ENCODE measurements at regions not wholly inside any gene's neighbourhood (a gene's known extent, or its start where the extent isn't known, plus 50 kb on each side); places are given as distances from the start of the nearest gene placed in this dataset.

- WGBS, 3 donors, result 69 to 78% (median 72%) methylated on average over 6 of the region's 6 CpGs
- H3K27me3 ChIP-seq (ENCODE audit: control insufficient read depth in 3 of 3, insufficient read depth in 3 of 3, low read length in 3 of 3), result no peaks in the 10 kb centered on the region
Measured at GRCh38 chr12:111225307-111225706, 143.6 kb downstream of the PHETA1 start.

DNA sequence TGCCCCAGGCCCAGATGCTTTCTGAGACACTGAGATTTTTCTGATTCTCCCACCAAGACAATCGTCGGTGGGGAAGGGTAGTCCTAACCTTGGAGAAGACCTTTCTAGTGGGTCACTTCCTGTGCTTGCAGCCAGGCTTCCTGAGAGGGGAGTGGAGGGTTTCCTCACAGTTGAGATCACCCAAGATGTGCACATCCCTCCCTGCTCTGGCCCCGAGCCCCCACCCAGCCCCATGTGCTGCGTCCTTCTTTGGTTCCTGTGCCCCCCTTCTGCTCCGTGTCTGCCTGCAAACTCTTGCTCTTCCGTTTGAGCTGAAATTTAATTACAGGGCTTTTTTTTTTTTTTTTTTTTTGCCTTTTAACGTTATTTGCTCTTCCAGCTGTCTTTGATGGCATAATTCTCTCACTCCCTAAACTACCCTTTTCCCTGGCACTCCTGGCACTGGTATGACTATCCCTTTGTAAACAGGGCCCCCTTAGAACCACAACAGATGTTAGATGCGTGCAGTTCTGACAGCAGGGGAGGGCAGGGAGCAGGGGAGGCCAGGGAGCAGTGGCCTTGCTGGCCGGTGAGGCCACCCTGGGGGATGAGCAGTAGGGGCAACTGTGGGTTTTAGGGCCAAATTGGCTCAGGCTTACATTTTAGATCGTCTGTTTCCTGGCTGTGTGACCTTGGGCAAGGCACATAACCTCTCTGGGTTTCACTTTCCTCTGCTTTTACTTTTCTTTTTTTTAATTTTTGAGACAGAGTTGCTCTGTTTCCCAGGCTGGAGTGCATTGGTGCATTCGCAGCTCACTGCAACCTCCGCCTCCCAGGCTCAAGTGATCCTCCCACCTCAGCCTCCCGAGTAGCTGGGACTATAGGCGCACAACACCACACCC lies 144.5 kb downstream of the PHETA1 start:
- H3K4me3 ChIP-seq (ENCODE audit: low read depth in 1 of 3, low read length in 3 of 3), result no peak overlapping the region
- FAIRE-seq (no peak), DNase-seq (no peak)
- H3K9me3 ChIP-seq (ENCODE audit: control insufficient read depth in 2 of 2, insufficient read depth in 1 of 2, low read depth in 1 of 2, low read length in 1 of 2), result no peaks in the 10 kb centered on the region
- WGBS, 3 donors, result 38 to 50% (median 42%) methylated on average over 14 of the region's 14 CpGs
- no peaks in the 10 kb centered on the region for H3K27me3 ChIP-seq (ENCODE audit: control insufficient read depth in 3 of 3, insufficient read depth in 3 of 3, low read length in 3 of 3)
- H3K36me3 ChIP-seq (ENCODE audit: control insufficient read depth in 3 of 3, insufficient read depth in 2 of 3, low read depth in 1 of 3, low read length in 3 of 3), result no peaks in the 10 kb centered on the region
- H3K4me1 ChIP-seq (ENCODE audit: control insufficient read depth in 3 of 3, insufficient read depth in 2 of 3, low read depth in 1 of 3, low read length in 2 of 3), result no peaks in the 10 kb centered on the region
- H3K27ac ChIP-seq (ENCODE audit: low read depth in 1 of 3, low read length in 2 of 3), result no peak overlapping the region

More at GRCh38 chr12:111225307-111225706, 143.6 kb downstream of the PHETA1 start:
- Histone ChIP-seq H3K4me3 (ENCODE audit: low read depth in 1 of 3, low read length in 3 of 3) (no peak overlapping the region), H3K4me1 (ENCODE audit: control insufficient read depth in 3 of 3, insufficient read depth in 2 of 3, low read depth in 1 of 3, low read length in 2 of 3) (no peaks in the 10 kb centered on the region), H3K9me3 (ENCODE audit: control insufficient read depth in 2 of 2, insufficient read depth in 1 of 2, low read depth in 1 of 2, low read length in 1 of 2) (no peaks in the 10 kb centered on the region), H3K27ac (ENCODE audit: low read depth in 1 of 3, low read length in 2 of 3) (no peak overlapping the region), H3K36me3 (ENCODE audit: control insufficient read depth in 3 of 3, insufficient read depth in 2 of 3, low read depth in 1 of 3, low read length in 3 of 3) (no peaks in the 10 kb centered on the region)
- DNase-seq (no peak), FAIRE-seq (no peak)

DNA sequence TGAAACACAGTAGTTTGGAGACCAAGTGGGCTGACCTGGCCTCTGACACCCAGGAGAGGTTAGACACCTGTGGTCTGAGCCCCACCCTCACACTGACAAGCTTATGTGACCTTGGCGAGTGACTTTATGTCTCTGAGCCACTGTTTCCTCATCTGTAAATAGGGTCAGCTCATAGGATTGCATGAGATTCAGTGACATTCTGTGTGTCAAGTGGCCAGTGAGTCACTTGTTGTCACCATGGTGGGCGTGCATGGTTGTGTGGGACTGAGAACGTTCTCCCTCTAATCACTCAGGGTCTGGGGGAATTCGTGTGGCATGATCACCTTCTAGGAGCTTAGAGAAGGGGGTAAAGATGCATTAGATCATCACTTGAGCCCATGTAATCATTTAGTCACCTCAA lies 146.4 kb downstream of the PHETA1 start:
- no peak for DNase-seq
- no peaks in the 10 kb centered on the region for H3K9me3 ChIP-seq (ENCODE audit: control insufficient read depth in 2 of 2, insufficient read depth in 1 of 2, low read depth in 1 of 2, low read length in 1 of 2)
- no peak overlapping the region for H3K4me3 ChIP-seq (ENCODE audit: low read depth in 1 of 3, low read length in 3 of 3)
- WGBS, 3 donors, result 56 to 70% (median 61%) methylated on average over 4 of the region's 4 CpGs
- FAIRE-seq, result no peak
- H3K4me1 ChIP-seq (ENCODE audit: control insufficient read depth in 3 of 3, insufficient read depth in 2 of 3, low read depth in 1 of 3, low read length in 2 of 3), result no peaks in the 10 kb centered on the region
- H3K27ac ChIP-seq (ENCODE audit: low read depth in 1 of 3, low read length in 2 of 3), result no peak overlapping the region
- no peaks in the 10 kb centered on the region for H3K36me3 ChIP-seq (ENCODE audit: control insufficient read depth in 3 of 3, insufficient read depth in 2 of 3, low read depth in 1 of 3, low read length in 3 of 3)
- no peaks in the 10 kb centered on the region for H3K27me3 ChIP-seq (ENCODE audit: control insufficient read depth in 3 of 3, insufficient read depth in 3 of 3, low read length in 3 of 3)

DNA sequence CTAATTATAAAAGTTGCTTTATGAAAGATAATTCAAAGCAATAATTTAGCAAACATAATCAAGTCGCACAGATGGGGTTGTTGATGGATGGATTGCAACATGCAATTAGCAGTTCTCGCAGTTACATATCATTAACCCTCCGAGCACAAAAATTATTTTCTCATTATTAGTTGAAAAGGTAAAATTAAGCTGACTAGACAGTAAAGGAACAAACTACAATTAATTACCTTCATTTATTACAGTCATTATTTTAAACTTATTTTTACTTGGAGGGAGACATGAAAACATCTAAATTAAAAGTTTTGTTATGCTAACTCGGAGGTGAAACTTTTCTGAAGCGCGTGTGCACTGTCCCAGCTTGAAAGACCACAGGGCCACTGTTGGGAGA lies 146.9 kb downstream of the PHETA1 start:
- Histone ChIP-seq H3K27me3 (ENCODE audit: control insufficient read depth in 3 of 3, insufficient read depth in 3 of 3, low read length in 3 of 3) (no peaks in the 10 kb centered on the region), H3K4me3 (ENCODE audit: low read depth in 1 of 3, low read length in 3 of 3) (no peak overlapping the region), H3K9me3 (ENCODE audit: control insufficient read depth in 2 of 2, insufficient read depth in 1 of 2, low read depth in 1 of 2, low read length in 1 of 2) (no peaks in the 10 kb centered on the region), H3K27ac (ENCODE audit: low read depth in 1 of 3, low read length in 2 of 3) (no peak overlapping the region), H3K36me3 (ENCODE audit: control insufficient read depth in 3 of 3, insufficient read depth in 2 of 3, low read depth in 1 of 3, low read length in 3 of 3) (no peaks in the 10 kb centered on the region), H3K4me1 (ENCODE audit: control insufficient read depth in 3 of 3, insufficient read depth in 2 of 3, low read depth in 1 of 3, low read length in 2 of 3) (no peaks in the 10 kb centered on the region)
- WGBS, 3 donors, result 72 to 76% (median 73%) methylated on average over 6 of the region's 6 CpGs
- FAIRE-seq (no peak), DNase-seq (no peak)

DNA sequence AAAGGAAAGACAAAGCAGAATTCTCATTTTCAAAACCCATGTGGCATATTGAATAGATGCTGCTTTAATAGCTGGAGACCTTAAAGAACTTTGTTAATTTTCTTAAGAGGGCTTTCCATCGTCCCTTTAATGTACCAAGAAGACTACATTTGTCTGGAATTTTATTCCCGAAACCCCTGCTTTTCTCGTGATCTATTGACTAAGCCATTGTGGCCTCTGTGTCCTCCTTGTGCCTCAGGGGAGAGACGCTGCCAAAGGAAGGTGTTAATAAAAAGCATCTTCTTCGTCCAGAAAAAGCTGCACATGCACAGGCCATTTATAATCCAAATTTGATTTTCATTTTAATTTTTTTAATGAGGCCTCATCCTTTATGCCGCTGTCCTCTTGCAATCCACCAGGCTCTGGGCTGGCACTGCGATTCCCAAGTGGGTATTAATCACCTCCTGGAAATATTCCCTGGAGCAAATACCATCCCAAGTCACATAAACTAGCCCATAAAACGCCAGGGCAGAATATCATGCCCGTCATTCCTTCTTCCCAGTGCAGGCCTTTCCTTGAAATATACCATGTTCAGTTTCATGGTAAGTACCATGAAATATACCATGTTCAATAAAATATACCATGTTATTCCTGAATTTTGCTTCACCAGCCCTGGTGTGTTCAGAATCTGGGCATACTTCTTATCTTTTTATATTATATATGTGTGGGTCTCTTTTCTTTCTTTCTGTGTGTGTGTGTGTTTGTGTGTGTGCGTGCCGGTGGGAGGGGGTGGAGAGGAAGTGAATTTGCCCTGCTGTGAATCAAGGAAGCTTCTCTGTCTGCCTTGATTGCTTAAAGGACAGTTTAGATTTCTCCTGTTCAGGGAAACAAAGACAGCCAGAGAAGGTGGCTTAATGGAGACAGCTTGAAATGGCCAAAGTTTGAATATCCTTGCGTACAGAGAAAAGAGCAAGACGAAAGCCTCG lies 147.6 kb downstream of the PHETA1 start:
- WGBS, 3 donors, result 71 to 82% (median 78%) methylated on average over 14 of the region's 14 CpGs

DNA sequence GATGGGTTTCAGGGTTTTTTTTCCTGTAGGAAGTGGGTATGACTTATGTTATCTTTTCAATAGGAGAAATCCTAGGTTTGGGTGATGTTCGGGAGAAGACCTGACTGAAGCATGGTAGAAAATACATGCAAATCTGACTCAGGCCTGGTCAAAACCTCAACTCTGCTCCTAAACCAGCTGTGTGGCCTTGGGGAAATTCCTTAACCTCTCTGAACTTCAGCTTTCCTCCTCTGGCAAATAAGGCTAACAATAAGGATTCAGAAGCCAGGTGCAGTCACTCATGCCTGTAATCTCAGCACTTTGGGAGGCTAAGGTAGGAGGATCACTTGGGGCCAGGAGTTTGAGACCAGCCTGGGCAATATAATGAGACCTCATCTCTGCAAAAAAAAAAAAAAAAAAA lies 148.5 kb downstream of the PHETA1 start:
- FAIRE-seq, result no peak
- Histone ChIP-seq H3K27me3 (ENCODE audit: control insufficient read depth in 3 of 3, insufficient read depth in 3 of 3, low read length in 3 of 3) (peaks cover 0 to 3% (median 0%) of the 10 kb centered on the region in 3 donors), H3K4me1 (ENCODE audit: control insufficient read depth in 3 of 3, insufficient read depth in 2 of 3, low read depth in 1 of 3, low read length in 2 of 3) (no peaks in the 10 kb centered on the region), H3K36me3 (ENCODE audit: control insufficient read depth in 3 of 3, insufficient read depth in 2 of 3, low read depth in 1 of 3, low read length in 3 of 3) (no peaks in the 10 kb centered on the region), H3K9me3 (ENCODE audit: control insufficient read depth in 2 of 2, insufficient read depth in 1 of 2, low read depth in 1 of 2, low read length in 1 of 2) (no peaks in the 10 kb centered on the region), H3K27ac (ENCODE audit: low read depth in 1 of 3, low read length in 2 of 3) (no peak overlapping the region), H3K4me3 (ENCODE audit: low read depth in 1 of 3, low read length in 3 of 3) (no peak overlapping the region)
- no peak for DNase-seq
- WGBS, 3 donors, result 81 to 90% (median 86%) methylated on average over 1 of the region's 1 CpG

More for the DNA sequence above, 147.6 kb downstream of the PHETA1 start:
- Histone ChIP-seq H3K27ac (ENCODE audit: low read depth in 1 of 3, low read length in 2 of 3) (no peak overlapping the region), H3K4me1 (ENCODE audit: control insufficient read depth in 3 of 3, insufficient read depth in 2 of 3, low read depth in 1 of 3, low read length in 2 of 3) (no peaks in the 10 kb centered on the region), H3K36me3 (ENCODE audit: control insufficient read depth in 3 of 3, insufficient read depth in 2 of 3, low read depth in 1 of 3, low read length in 3 of 3) (no peaks in the 10 kb centered on the region), H3K4me3 (ENCODE audit: low read depth in 1 of 3, low read length in 3 of 3) (no peak overlapping the region), H3K27me3 (ENCODE audit: control insufficient read depth in 3 of 3, insufficient read depth in 3 of 3, low read length in 3 of 3) (no peaks in the 10 kb centered on the region), H3K9me3 (ENCODE audit: control insufficient read depth in 2 of 2, insufficient read depth in 1 of 2, low read depth in 1 of 2, low read length in 1 of 2) (no peaks in the 10 kb centered on the region)
- FAIRE-seq, result no peak
- no peak for DNase-seq

- H3K4me1 ChIP-seq (ENCODE audit: control insufficient read depth in 3 of 3, insufficient read depth in 2 of 3, low read depth in 1 of 3, low read length in 2 of 3), result no peaks in the 10 kb centered on the region
- no peak overlapping the region for H3K27ac ChIP-seq (ENCODE audit: low read depth in 1 of 3, low read length in 2 of 3)
- H3K36me3 ChIP-seq (ENCODE audit: control insufficient read depth in 3 of 3, insufficient read depth in 2 of 3, low read depth in 1 of 3, low read length in 3 of 3), result no peaks in the 10 kb centered on the region
- H3K27me3 ChIP-seq (ENCODE audit: control insufficient read depth in 3 of 3, insufficient read depth in 3 of 3, low read length in 3 of 3), result peaks cover 0 to 3% (median 0%) of the 10 kb centered on the region in 3 donors
- 61 to 94% (median 92%) methylated on average over 2 of the region's 2 CpGs for WGBS, 3 donors
- DNase-seq (no peak), FAIRE-seq (no peak)
- H3K9me3 ChIP-seq (ENCODE audit: control insufficient read depth in 2 of 2, insufficient read depth in 1 of 2, low read depth in 1 of 2, low read length in 1 of 2), result no peaks in the 10 kb centered on the region
- no peak overlapping the region for H3K4me3 ChIP-seq (ENCODE audit: low read depth in 1 of 3, low read length in 3 of 3)
Measured at GRCh38 chr12:111219440-111219839, 149.5 kb downstream of the PHETA1 start.

DNA sequence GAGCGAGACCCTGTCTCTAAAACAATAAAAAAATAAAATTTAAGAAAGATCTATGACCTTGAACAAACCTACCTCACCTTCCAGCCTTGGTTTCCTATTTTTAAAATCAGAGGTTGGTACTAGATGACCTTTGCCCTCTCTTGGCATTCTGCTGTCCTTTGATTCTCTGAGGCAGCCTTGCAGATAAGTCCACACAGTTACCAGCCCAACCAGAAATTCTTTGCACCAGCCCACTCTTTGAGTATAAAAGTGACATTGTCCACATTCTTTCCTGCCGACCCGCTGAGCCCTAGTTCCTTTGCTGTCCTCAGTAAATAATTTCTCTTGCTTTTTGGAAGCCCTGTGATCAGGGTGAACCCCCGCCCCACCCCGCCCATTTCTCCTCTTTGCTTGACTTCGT lies 150.4 kb downstream of the PHETA1 start:
- Histone ChIP-seq H3K4me1 (ENCODE audit: control insufficient read depth in 3 of 3, insufficient read depth in 2 of 3, low read depth in 1 of 3, low read length in 2 of 3) (no peaks in the 10 kb centered on the region), H3K36me3 (ENCODE audit: control insufficient read depth in 3 of 3, insufficient read depth in 2 of 3, low read depth in 1 of 3, low read length in 3 of 3) (no peaks in the 10 kb centered on the region), H3K27ac (ENCODE audit: low read depth in 1 of 3, low read length in 2 of 3) (no peak overlapping the region), H3K9me3 (ENCODE audit: control insufficient read depth in 2 of 2, insufficient read depth in 1 of 2, low read depth in 1 of 2, low read length in 1 of 2) (no peaks in the 10 kb centered on the region), H3K27me3 (ENCODE audit: control insufficient read depth in 3 of 3, insufficient read depth in 3 of 3, low read length in 3 of 3) (peaks cover 0 to 3% (median 0%) of the 10 kb centered on the region in 3 donors), H3K4me3 (ENCODE audit: low read depth in 1 of 3, low read length in 3 of 3) (no peak overlapping the region)
- WGBS, 3 donors, result 61 to 76% (median 65%) methylated on average over 6 of the region's 6 CpGs
- FAIRE-seq, result no peak
- no peak for DNase-seq

Measured in small intestine (tissue), 7 donors.